ENCODE measurements at regions not wholly inside any gene's neighbourhood (a gene's known extent, or its start where the extent isn't known, plus 50 kb on each side); places are given as distances from the start of the nearest gene placed in this dataset.
A peak's percentile ranks its signal among the peaks of the same experiment; 100 is the strongest.

DNA sequence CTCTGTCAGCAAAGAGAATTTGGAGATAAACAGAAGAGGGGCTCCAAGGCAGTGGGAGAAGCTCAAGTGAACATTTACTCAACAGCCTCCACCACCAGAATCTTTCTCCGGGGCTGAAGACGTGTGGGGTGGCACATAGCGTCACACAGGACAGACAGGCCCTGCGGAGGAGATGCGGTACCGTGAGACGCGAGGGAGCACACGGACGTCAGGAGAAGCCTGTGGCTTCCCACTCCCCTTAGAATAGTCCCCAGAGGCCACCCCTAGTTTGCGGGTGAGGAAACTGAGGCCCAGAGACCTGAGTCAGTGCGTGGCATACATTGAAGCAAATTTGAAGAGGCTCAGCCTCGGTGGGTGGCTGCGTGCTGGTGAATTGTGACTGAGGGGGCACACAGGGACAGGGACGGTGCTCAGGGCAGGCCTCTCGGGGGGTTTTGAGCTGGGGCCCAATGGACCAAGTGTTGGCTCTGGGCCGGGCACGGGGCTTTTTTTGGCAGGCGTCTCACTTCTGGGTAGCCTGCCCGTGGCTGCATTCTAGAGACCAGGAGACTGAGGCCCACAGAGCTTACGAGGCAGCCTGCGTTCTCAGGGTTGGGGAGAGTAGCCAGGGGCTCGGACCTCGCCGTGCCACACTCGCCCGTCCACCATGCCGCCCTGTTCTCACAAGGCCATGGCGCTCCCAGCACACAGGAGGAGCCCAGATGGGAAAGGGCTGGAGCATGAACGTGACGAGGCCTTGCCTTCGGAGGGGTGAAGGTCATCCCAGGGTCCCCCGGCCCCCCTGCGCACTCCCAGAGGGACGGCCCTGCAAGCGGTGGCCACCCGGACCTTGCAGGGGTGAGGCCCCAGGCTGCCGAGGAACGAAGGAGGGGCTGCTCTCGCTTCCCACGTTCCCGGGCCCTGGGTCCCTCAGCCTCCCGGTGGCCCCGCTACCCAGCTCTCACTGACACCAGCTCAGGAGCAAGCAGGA lies 220.6 kb downstream of the C9orf50 start:
- no peak for DNase-seq (ENCODE audit: low read depth)

DNA sequence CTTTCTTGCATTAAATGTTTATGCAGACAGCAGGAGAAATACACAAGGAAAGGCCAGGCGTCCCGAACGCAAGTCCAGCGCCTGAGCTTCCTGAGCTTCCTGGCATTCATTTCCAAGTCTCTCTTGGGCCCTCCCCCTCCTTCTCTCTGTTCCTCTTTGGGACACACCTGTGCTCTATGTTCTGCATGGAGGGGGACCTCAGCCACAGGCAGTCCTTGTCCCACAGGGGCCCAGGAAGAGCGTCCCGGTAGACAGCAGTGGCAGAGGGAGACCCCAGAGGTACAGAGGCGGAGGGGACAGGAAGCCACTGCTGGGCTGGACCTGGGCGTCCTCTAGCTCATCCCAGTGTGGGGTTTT lies 221.3 kb downstream of the C9orf50 start:
- DNase-seq (ENCODE audit: low read depth) = no peak

DNA sequence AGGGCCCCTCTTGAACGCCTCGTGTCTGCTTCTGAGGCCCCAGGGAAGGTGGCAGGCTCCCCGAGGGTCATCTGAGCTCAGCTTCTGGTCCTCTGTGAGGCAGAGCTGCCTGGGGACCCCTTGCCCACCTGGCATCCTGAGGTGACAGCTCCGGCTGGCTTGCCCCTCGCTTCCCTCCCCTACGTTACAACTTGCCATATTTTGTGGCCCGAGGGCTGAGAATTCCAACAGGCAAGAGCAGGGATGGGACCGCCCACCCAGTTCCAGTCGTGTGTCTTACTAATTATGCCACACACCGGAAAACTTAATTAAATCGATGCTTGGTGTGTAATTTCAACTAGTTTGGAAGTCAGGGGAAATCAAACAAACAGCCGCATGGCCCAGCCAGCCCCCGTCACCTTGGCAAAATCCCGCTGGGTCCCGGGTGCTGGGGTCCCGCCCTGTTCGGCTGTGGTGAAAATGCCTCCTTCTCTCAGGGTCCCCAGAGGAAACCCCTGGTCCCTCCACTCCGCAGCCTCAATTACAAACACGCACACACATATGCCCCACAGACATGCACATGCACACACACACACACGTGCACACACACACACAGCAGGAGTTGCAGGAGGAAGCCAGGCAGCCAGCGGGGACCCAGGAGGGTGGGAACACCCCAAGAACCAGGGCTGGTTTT lies 221.0 kb upstream of the IER5L start:
- no peak for DNase-seq (ENCODE audit: low read depth)

DNA sequence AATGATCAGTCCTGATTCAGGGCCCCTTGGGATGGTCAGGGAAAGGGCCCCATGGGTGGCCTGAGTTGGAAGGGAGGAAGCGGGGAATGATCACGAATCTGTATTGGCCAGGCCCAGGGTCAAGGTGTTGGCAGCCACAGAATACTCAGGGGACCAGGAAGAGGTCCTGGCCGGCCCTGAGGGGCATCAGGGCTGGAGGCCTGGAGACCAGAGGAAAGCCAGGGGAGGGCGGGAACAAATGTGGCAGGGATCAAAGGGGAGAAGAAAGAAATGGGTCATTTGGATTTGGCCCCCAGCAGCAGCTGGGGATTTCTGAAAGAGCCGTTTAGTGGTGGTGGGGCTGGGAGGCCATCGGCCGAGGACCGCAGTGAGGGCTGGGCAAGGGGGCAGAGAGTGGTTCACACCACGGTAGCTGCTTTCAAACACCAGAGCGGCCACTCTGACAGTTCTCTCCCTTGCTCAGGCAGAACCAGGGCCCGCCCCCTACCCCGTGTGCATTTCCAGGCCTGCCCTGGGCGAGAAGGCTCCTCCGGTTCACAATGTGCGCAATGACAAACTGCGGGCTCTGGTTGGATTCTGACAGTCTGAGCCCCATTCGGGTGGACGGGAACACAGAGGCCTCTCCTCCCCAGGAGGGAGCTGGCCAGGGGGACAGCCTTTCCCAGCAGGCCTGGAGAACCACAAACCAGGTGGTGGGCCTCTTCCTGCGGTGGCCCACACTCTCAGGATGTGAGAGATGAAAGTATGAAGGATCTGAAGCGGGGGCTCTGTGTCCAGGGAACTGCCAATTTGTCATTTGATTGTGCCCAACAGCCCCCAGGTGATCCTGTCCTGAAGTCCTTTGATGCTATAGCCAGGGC lies 220.3 kb upstream of the IER5L start:
- DNase-seq (ENCODE audit: low read depth) = no peak

DNA sequence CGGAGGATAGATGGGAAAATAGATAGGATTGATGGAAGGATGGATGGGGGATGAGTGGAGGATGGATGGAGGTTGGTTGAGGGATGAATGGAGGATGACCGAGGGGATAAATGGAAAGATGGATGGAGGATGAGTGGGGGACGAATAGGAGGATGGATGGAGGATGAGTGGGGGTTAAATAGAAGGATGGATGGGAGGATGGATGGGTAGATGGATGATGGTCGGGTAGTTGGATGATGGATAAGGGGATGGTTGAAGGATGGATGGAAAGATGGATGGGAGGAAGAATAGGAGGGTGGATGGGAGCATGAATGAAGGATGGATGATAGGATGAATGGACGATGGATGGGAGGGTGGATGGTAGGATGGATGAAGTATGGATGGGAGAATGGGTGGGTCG lies 219.3 kb upstream of the IER5L start:
- no peak for DNase-seq (ENCODE audit: low read depth)

DNA sequence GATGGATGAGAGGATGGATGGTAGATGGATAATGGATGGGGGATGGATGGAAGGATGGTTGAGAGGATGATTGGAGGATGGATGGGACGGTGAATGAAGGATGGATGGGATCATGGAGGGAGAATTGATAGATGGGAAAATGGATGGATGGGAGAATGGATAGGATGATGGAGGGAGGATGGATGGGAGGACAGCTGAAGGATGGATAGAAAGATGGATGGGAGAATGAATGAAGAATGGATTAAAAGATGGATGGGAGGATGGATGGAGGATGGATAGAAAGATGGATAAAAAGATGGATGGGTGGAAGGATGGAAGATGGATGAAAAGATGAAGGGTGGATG lies 218.3 kb upstream of the IER5L start:
- DNase-seq (ENCODE audit: low read depth) = no peak

DNA sequence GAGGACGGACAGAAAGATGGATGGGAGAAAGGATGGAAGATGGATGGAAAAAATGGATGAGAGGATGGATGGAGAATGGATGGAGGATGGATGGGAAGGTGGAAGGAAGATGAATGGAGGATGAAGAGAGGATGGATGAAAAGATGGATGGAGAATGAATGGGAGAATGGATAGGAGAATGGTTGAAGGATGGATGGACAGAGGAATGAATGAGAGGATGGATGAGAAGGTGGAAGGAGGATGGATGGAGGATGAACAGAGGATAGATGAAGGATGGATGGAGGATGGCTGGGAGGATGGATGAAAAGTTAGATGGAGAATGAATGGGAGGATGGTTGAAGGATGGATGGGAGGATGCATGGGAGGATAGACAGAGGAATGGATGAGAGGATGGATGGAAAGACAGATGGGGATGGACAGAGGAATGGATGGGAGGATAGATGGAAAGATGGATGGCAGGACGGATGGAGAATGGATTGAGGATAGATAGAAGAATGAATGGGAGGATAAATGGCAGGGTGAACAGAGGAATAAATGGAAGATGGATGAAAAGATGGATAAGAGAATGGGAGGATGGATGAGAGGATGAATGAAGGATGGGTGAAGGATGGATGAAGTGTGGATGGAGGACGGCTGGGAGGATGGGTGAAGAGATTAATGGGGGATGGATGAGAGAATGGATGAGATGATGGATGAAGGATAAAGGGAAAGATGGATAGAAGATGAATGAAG lies 217.7 kb upstream of the IER5L start:
- no peak for DNase-seq (ENCODE audit: low read depth)

DNA sequence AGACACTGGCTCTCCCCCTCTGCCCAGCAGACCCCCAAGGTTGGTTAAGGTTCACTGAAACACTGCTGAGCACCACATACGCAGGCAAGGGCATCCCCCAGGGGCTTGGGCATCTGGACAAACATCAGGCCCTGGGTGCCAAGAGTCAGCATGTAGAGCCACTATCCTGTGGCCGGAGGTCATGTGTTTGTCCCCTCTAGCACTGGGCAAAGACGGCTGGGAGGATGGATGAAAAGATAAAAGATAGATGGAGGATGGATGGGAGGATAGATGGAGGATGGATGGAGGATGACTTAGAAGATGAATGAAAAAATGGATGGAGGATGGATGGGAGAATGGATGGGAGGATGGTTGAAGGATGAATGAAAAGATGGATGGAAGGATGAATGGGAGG lies 216.8 kb upstream of the IER5L start:
- DNase-seq (ENCODE audit: low read depth) = no peak

DNA sequence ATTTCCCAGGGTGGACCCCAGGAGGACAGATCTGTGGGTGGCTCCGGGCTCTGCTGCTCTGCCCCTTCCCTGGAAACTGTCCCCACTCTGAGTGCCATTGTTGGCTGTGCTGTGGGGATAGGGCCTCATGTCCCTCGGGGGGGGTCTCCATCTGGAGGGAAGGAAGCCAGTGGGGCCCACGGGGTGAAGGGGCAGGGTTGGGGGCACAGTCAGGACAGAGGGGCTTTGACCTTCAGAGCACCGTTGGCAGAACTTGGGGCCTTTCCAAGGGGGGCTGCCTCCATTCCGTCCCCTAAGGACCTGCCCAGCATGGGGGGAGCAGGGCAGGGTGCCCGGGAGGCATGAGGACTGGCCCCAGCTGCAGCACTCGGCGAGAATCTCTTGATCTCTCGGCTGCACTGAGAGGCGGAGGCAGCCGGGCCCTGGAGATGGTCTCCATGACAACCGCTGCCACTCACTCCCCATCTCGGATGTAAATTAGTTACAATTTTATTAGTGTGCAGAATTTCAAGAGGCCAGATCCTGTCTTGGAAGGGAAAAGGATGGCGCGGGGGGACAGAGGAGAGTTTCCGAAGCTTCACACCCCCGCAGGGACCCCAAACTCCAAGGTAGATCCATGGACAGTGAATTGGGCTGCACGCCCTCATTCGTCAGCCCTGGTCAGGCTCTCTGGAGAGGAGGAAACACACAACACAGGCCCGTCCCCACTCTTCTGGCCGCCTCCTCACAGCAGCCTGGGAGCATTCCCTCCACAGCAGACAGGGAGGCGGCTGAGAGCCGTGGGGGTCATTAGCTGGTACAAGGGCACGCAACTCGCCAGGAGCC lies 216.2 kb upstream of the IER5L start:
- DNase-seq (ENCODE audit: low read depth) = no peak

DNA sequence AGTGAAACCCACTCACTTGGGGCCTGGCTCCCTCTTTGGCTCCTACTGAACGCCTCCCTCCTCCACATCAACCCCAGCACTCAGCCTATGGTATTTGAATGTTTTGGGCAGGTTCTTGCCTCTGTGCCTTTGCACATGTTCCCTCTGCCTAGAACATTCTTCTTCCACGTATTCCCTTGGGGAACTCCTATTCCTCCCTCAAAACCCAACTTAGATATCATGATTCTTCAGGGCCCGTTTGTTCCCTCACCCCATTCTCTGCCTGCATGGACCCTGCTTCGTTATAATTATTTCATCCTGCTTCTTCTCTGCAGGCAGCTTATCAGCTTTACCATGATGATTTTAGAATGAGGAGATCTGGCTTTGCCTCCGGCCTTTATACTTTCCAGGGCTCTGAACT lies 215.0 kb upstream of the IER5L start:
- no peak for DNase-seq (ENCODE audit: low read depth)

DNA sequence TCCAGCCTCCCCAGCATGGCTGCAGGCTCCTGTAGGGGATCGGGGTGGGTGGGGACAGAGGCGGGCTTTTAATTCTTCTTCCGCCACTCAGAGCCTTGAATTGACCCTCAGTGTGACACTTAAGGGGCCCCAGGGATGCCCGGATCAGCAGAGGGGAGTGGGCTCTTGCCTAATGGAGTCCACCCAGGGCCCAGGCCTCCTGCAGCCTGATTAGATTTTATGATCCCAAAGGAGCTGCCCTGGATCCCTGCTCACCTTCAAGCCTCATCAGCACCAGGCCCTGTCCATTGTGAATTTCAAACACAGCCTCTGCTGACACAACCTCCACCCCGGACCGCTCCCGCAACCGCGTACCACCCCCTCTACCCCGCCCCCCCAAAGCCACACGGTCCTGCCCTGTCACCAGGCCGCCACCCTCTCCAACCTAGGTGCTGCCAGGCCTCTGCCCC lies 214.1 kb upstream of the IER5L start:
- no peak for DNase-seq (ENCODE audit: low read depth)

DNA sequence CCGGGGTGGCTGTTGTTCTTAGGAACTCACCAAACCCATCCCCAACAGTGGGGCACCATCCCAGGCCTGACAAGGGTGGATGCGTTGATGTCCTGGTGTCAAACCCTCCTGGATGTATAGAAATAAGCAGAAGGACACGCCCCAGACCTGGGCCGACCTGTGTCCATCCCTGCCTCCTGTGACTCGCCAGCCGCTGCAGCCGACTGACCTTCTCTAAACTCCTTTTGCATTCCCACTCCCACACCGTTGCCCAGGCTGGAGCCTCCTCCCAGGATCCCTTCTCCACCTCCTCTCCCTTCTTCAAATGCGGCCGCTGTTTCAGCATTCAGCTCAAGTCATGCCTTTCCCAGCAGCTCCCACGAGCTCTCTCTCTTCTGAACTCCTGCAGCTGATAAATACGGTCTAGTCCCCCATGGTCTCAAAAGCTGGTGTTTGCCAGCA lies 213.2 kb upstream of the IER5L start:
- DNase-seq (ENCODE audit: low read depth) = no peak

DNA sequence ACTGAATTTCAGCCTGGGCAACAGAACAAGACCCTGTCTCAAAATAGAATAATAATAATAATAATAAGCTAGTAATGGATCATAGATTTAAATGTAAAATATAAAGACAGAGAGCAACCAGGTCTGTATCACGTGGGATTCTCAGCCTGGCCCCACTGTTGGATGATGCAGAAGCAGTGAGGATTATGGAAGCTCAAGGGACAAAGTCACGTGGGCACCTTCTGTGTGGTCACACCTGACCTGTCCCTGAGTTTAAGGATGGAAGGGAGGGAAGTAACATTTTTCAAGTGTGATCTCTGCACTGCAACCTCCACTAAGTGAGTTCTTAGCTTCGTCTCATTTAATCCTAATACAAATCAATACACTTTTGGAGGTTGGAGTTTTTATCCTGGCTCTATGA lies 212.5 kb upstream of the IER5L start:
- DNase-seq (ENCODE audit: low read depth) = no peak

DNA sequence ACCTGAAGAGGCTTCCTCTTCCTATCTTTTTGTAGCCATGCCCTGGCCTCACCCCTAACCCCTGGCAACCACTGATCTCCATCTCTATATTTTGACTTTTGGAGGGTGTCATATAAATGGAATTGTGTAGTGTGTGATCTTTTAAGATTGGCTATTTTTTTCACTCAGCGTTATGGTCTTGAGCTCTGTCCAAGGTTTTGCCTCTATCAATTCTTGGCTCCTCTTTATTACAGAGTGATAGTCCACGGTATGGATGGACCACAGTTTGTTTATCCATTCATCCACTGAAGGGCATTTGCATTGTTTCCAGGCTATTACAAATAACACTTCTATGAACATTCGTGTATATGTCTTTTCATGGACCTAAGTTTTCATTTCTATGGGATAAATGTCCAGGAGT lies 209.8 kb upstream of the IER5L start:
- no peak for DNase-seq (ENCODE audit: low read depth)

DNA sequence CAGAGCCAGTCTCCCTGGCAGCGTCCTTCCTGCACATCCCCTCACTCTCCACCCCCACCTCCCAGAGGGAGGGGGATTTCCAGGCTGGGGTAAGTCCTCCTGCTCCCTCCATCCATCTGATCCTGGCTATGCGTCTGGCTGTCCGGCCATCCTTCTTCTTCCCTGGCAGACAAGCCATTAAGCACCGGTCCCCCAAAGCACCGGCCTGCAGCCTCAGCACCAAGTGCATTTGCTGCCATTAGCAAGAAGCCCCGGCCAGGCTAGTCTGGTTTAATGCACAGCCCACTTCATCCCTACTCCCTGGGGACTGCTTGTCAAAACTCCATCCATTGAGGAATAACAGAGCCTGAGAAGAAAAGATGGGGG lies 208.7 kb upstream of the IER5L start:
- DNase-seq (ENCODE audit: low read depth) = no peak

DNA sequence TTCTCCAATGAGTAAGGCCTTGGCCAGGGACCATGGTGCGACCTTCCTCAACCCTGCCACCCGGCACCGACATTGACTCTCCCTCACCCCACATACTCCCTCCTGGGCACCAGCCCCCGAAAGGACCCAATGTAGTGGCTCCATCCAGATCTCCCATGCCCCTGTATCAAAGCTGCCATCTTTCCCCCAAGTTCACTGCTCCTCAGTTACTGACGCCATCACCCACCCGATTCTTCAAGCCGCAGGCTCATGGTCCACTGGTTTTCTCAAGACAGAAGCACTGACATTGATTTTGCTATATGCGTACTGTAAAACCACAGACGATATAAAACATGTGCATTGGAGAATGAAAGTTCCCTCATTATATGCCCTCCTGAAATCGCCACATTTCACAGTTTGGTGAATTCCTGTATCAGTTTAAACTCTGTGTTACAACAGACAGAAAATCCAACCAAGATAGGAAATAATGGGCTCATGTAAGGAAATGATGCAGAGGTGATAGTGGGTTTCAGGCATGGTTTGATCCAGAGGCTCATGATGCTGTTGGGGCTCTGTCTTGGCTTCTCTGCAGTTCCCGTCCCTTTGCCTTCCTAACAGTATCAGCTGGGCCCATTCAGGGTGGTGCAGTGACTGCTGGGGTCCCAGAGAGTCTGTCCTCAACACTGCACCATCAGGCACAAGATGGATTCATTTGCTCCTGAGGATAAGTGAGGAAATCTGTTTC lies 207.3 kb upstream of the IER5L start:
- no peak for DNase-seq (ENCODE audit: low read depth)

DNA sequence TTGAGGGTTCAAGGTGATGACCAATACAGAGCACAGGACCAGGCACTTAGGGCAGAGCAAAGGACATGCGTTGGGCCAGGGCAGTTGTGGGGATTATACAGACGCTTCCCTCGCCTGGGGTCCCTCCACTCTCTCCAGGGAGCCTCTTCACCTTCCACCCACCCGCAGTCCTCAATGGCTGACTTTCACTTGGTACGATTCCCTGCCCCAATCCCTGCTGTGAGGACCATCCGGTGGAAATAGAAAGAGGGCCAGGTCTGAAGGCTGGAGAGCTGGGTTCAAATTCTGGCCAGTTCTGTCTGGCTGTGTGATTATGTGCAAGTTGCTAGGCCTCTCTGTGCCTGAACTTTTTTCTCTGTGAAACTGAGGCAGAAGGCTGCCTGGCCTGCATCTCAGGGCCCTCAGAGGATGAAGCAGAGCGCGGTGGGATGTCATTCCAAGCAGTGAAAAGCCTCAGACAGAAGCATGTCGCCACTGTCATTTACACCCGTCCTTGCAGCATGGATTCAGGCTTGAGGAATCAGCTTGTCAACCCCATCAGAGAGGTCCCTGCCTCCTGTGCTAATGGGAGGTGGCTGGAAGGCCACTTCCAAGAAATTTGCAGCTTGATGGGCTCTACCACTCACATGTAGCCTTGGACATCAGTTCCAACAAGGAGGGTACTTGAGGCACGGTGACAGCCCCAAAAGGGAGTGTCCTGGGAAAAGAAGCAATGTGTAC lies 206.6 kb upstream of the IER5L start:
- DNase-seq (ENCODE audit: low read depth) = no peak

DNA sequence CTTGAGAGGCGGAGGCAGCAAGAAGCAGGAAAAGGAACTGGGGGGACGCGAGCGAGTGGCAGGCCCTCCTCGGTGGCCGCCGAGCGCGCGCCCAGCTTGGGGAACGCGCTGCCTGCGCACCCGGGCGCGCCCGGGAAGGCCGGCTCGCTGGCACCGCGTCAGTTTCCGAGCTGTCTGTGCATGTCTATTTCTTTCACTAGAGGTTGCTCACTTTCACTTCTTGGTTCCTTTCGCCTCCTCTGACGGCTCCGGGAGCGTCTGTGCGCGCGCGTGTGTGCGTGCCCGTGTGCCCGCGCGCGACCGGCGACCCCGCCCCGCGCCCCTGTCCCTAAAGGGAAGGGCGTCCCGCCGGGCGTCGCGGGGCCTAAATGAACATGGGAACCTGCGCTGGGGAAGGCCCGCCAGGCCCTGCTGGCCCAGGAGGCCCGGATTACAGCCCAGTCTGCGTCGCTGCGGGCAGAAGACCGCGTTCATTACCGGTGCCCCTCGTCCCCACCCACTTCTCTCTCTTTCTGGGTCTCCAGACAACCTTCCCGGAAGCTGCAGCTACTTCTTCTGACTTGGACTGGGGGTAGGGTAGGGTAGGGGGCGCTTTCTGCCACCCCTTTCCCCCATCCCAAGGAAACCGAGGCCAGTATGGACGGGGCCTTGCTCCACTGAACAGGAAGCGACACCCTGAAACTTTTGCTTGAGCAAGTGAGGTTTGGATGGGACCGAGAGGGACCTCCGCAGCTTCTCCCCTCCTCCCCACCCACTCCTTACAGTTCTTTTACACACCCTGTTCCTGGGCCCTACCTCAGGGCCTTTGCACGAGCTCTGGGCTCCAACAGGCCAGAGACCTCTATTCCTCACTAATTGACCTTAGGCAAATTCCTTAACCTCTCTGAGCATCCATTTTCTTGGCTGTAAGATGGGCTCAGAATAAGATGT lies 205.8 kb upstream of the IER5L start:
- peak; percentile 37 for DNase-seq (ENCODE audit: low read depth)
